IPS-20b (cell line): ENCODE measurements at regions not wholly inside any gene's neighbourhood (a gene's known extent, or its start where the extent isn't known, plus 50 kb on each side); places are given as distances from the start of the nearest gene placed in this dataset.

Experiments used
- H3K27ac ChIP-seq: one replicate; pipeline ENCODE4 v1.5.1; 2013; ENCODE audit warnings: low read length
- H3K27me3 ChIP-seq: 2 replicates; pipeline ENCODE4 v1.6.1; 2013; ENCODE audit warnings: mild to moderate bottlenecking, low read length, inconsistent platforms; ENCODE audit not compliant: insufficient read depth
- H3K36me3 ChIP-seq: 2 replicates; pipeline ENCODE4 v1.6.1; 2013; ENCODE audit warnings: low read depth, mild to moderate bottlenecking, inconsistent platforms, low read length, moderate library complexity; ENCODE audit not compliant: insufficient read depth
- H3K4me1 ChIP-seq: 2 replicates; pipeline ENCODE4 v1.6.1; 2013; ENCODE audit warnings: mild to moderate bottlenecking, control low read depth, inconsistent platforms, low read length, moderate library complexity; ENCODE audit not compliant: insufficient read depth
- H3K4me3 ChIP-seq: 2 replicates; pipeline ENCODE4 v1.5.1; 2013; ENCODE audit warnings: mild to moderate bottlenecking, low read length, inconsistent platforms
- H3K9ac ChIP-seq: 2 replicates; pipeline ENCODE4 v1.6.1; 2013; ENCODE audit warnings: low read depth, mild to moderate bottlenecking, inconsistent platforms, low read length, moderate library complexity
- H3K9me3 ChIP-seq: 2 replicates; pipeline ENCODE4 v1.6.1; 2013; ENCODE audit warnings: mild to moderate bottlenecking, low read depth, low read length, inconsistent platforms; ENCODE audit not compliant: insufficient read depth

- Histone ChIP-seq H3K4me1 (no peaks in the 10 kb centered on the region), H3K27me3 (no peaks in the 10 kb centered on the region), H3K27ac (no peak overlapping the region), H3K9ac (no peak overlapping the region), H3K4me3 (no peak overlapping the region), H3K36me3 (no peaks in the 10 kb centered on the region), H3K9me3 (no peaks in the 10 kb centered on the region)
Observed at GRCh38 chr1:188228623-188229022, 1399.9 kb downstream of the PLA2G4A start.

DNA sequence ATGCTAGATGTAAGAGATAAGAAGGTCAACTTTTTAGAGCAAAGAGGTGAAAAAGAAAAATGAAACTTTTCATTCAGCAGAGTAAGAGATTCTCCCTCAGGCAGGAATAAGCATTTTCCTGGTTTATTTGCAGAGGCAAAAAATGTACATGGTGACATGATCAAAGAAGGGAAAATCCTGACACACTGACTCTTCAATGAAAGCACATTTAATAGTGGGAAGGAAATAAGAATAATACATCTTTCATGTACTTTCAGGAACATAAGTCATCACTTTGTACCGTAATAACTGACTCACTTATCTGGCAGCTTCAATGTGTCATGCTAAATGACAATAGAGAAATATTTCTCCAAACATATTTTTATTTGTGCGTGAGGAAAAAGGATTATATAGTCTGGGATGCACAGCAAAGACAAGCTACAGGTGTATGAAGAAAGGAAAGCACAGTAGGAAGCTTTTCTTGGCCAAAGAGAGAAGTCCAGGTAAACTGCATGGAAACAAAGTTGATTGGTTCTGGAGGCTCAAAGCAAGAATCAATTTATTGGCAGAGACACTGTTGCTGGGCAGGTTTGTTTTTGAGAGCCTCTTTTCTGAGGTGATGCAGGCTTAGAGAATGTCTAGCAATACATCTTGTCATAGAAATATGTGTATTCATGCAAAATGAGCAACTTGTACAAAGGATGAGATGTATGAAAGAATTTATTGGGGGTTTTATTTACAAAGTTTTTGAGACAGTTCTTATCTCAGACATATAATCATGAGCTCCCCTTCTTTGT, 1409.0 kb downstream of the PLA2G4A start:
- no peaks in the 10 kb centered on the region for H3K9me3 ChIP-seq
- no peak overlapping the region for H3K4me3 ChIP-seq
- no peaks in the 10 kb centered on the region for H3K36me3 ChIP-seq
- H3K27ac ChIP-seq: no peak overlapping the region
- no peaks in the 10 kb centered on the region for H3K27me3 ChIP-seq
- no peak overlapping the region for H3K9ac ChIP-seq
- no peaks in the 10 kb centered on the region for H3K4me1 ChIP-seq

DNA sequence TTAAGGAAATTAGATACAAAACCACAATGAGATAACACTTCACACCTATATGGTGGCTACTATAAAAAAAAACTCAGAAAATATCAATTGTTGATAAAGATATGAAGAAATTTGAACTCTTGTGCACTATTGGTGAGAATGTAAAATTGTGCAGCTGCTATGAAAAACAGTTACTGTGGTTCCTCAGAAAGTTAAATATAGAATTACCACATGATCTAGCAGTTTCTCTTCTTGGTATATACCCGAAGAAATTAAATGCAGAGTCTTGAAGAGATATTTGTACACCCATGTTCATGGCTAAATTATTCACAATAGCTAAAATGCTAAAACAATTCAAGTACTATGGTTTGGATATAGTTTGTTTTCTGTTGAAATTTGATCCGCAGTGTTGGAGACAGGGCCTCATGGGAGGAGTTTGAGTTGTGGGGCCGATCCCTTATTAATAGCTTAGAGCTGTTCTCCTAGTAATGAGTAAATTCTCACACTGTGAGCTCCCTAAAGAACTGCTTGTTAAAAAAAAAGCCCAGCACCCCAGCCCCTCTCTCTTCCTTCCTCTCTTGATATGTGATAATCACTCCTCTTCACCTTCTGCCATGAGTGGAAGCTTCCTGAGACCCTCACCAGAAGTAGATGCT, 1412.1 kb downstream of the PLA2G4A start:
- Histone ChIP-seq H3K9me3 (no peaks in the 10 kb centered on the region), H3K4me1 (no peaks in the 10 kb centered on the region), H3K4me3 (no peak overlapping the region), H3K27ac (no peak overlapping the region), H3K27me3 (no peaks in the 10 kb centered on the region), H3K9ac (no peak overlapping the region), H3K36me3 (no peaks in the 10 kb centered on the region)

GRCh38 chr1:188241629-188242028, 1412.9 kb downstream of the PLA2G4A start:
- H3K27ac ChIP-seq: no peak overlapping the region
- H3K4me3 ChIP-seq: no peak overlapping the region
- H3K9me3 ChIP-seq: no peaks in the 10 kb centered on the region
- no peaks in the 10 kb centered on the region for H3K36me3 ChIP-seq
- H3K27me3 ChIP-seq: no peaks in the 10 kb centered on the region
- H3K4me1 ChIP-seq: no peaks in the 10 kb centered on the region
- no peak overlapping the region for H3K9ac ChIP-seq

GRCh38 chr1:188243456-188243855, 1414.7 kb downstream of the PLA2G4A start:
- Histone ChIP-seq H3K27ac (no peak overlapping the region), H3K27me3 (no peaks in the 10 kb centered on the region), H3K36me3 (no peaks in the 10 kb centered on the region), H3K9ac (no peak overlapping the region), H3K9me3 (no peaks in the 10 kb centered on the region), H3K4me1 (no peaks in the 10 kb centered on the region), H3K4me3 (no peak overlapping the region)

- no peak overlapping the region for H3K4me3 ChIP-seq
- H3K9me3 ChIP-seq: no peaks in the 10 kb centered on the region
- no peaks in the 10 kb centered on the region for H3K4me1 ChIP-seq
- H3K27me3 ChIP-seq: no peaks in the 10 kb centered on the region
- H3K36me3 ChIP-seq: no peaks in the 10 kb centered on the region
- no peak overlapping the region for H3K9ac ChIP-seq
- H3K27ac ChIP-seq: no peak overlapping the region
Observed at GRCh38 chr1:188244681-188245080, 1415.9 kb downstream of the PLA2G4A start.

- no peaks in the 10 kb centered on the region for H3K9me3 ChIP-seq
- H3K36me3 ChIP-seq: no peaks in the 10 kb centered on the region
- no peaks in the 10 kb centered on the region for H3K27me3 ChIP-seq
- no peak overlapping the region for H3K4me3 ChIP-seq
- H3K27ac ChIP-seq: no peak overlapping the region
- H3K9ac ChIP-seq: no peak overlapping the region
- no peaks in the 10 kb centered on the region for H3K4me1 ChIP-seq
Observed at GRCh38 chr1:188247255-188247654, 1418.5 kb downstream of the PLA2G4A start.

GRCh38 chr1:188249811-188250210, 1421.1 kb downstream of the PLA2G4A start:
- Histone ChIP-seq H3K4me3 (no peak overlapping the region), H3K9me3 (no peaks in the 10 kb centered on the region), H3K4me1 (no peaks in the 10 kb centered on the region), H3K9ac (no peak overlapping the region), H3K36me3 (no peaks in the 10 kb centered on the region), H3K27me3 (no peaks in the 10 kb centered on the region), H3K27ac (no peak overlapping the region)

DNA sequence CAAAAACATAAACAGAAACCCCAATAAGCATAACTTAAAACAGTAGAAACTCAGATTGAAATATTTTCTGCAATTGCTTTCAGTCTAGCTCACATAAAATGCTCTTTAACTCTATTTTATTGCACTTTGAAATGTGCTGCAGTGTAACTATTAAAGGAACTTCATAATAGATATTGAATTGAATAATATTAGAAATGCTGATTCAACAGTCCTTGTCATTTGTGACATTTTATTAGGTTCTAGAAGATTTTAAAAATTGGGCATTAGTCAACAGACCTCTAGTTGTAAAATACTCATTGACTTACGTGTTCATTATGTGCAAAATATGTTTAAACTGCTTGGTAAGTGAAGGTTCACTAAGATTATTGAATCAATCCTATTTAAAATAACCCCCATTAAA, 1422.3 kb downstream of the PLA2G4A start:
- no peak overlapping the region for H3K27ac ChIP-seq
- H3K4me1 ChIP-seq: no peaks in the 10 kb centered on the region
- no peak overlapping the region for H3K9ac ChIP-seq
- H3K36me3 ChIP-seq: no peaks in the 10 kb centered on the region
- no peak overlapping the region for H3K4me3 ChIP-seq
- H3K9me3 ChIP-seq: peaks cover 3% of the 10 kb centered on the region; the same call in 1 of the 2 replicates
- H3K27me3 ChIP-seq: no peaks in the 10 kb centered on the region

- Histone ChIP-seq H3K27me3 (no peaks in the 10 kb centered on the region), H3K36me3 (no peaks in the 10 kb centered on the region), H3K27ac (no peak overlapping the region), H3K9ac (no peak overlapping the region), H3K4me1 (no peaks in the 10 kb centered on the region), H3K4me3 (no peak overlapping the region), H3K9me3 (peaks cover 13% of the 10 kb centered on the region; the same call in 1 of the 2 replicates)
Observed at GRCh38 chr1:188261849-188262248, 1433.1 kb downstream of the PLA2G4A start.

DNA sequence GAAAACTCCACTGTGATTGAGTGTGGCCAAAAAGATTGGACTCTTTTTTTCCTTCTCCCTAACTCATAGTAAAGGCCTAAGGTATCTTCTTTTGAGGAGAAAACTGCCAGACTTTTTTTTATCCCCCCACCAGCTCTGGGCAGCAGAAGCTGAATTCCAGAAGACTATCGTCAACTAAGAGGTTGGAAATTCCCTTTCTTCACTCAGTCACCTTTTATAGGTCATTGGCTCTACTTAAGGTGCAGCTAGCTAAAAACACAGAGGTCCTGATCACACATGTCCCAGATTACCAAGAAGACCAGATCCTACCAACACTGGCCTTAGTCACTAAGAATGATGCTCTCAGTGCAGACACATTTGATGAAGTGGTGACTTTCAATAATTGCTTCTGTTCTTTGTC, 1441.2 kb downstream of the PLA2G4A start:
- H3K36me3 ChIP-seq: no peaks in the 10 kb centered on the region
- peaks cover 11% of the 10 kb centered on the region for H3K9me3 ChIP-seq
- no peak overlapping the region for H3K9ac ChIP-seq
- no peaks in the 10 kb centered on the region for H3K27me3 ChIP-seq
- no peak overlapping the region for H3K27ac ChIP-seq
- no peak overlapping the region for H3K4me3 ChIP-seq
- H3K4me1 ChIP-seq: no peaks in the 10 kb centered on the region

DNA sequence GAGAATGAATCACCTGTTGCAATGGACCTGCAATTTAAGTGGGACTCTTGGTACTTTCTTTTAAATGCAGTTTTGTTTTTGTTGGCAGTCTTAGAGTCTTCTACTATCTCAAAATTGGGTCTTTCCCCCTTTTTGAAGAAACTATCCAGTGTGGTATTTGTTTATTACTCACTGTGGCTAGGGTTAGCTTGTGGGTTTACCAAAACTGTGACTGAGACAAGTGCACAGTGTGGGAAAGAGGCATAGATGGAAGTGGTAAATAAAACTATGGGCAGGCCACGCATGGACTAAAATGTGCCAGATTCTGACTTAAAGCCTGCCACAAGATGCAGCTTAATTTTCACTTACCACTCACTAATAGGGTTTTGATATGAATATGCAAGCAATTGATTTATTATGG, 1441.7 kb downstream of the PLA2G4A start:
- Histone ChIP-seq H3K27ac (no peak overlapping the region), H3K27me3 (no peaks in the 10 kb centered on the region), H3K4me1 (no peaks in the 10 kb centered on the region), H3K36me3 (no peaks in the 10 kb centered on the region), H3K9me3 (peaks cover 11% of the 10 kb centered on the region), H3K9ac (no peak overlapping the region), H3K4me3 (no peak overlapping the region)
